ENCODE measurements at regions not wholly inside any gene's neighbourhood (a gene's known extent, or its start where the extent isn't known, plus 50 kb on each side); places are given as distances from the start of the nearest gene placed in this dataset.

- DNase-seq, result peak; percentile 69
- ChIA-PET CTCF (interaction anchor here (1.1 to 1.7 kb wide), 3 partner anchors 49 to 357 kb away, joined by 4 to 6 read pairs (median 4); no protein-coding TSS in a partner anchor), POLR2A (no interaction called here)
- H3K27ac ChIP-seq (ENCODE audit: low read depth in 2 of 2, low read length in 1 of 2), result peak overlapping the region in 1 of 2 experiments; percentile 90; a peak in 2 of 4 replicates
- no peaks in the 10 kb centered on the region for H3K27me3 ChIP-seq (ENCODE audit: insufficient read depth)
- no peak for TF ChIP-seq REST (IDR thresholded peaks at IDR 0.05; ENCODE audit: low read depth, low read length)
- no peak for TF ChIP-seq FOSL2 (IDR thresholded peaks at IDR 0.05; ENCODE audit: borderline replicate concordance, low read depth)
- peak in 1 of 2 experiments; percentile 81; a peak in 2 of 4 replicates for TF ChIP-seq EP300 (IDR thresholded peaks at IDR 0.05; ENCODE audit: borderline replicate concordance in 1 of 2, low read depth in 1 of 2, low read length in 1 of 2)
- peak; percentile 70; the same call in 1 of the 2 replicates for TF ChIP-seq RCOR1 (IDR thresholded peaks at IDR 0.05; ENCODE audit: low read length)
- peak; percentile 22; the same call in 1 of the 2 replicates for TF ChIP-seq RAD21 (IDR thresholded peaks at IDR 0.05; ENCODE audit: low read length)
- no peak for TF ChIP-seq CTCF (IDR thresholded peaks at IDR 0.05)
- TF ChIP-seq GATA2 (CRISPR knock-in tag; IDR thresholded peaks at IDR 0.05), result peak; percentile 89
- peak; percentile 19 for TF ChIP-seq TCF12 (IDR thresholded peaks at IDR 0.05)
- no peak for TF ChIP-seq USF1 (IDR thresholded peaks at IDR 0.05; ENCODE audit: borderline replicate concordance, low read depth)
- TF ChIP-seq SMC3 (IDR thresholded peaks at IDR 0.05; ENCODE audit: low read depth, low read length), result no peak
- TF ChIP-seq NFIC (IDR thresholded peaks at IDR 0.05; ENCODE audit: borderline replicate concordance), result no peak
- peak; percentile 67 for TF ChIP-seq CHD2 (IDR thresholded peaks at IDR 0.05; ENCODE audit: low read length, partially characterized antibody)
- no peak for TF ChIP-seq RFX5 (IDR thresholded peaks at IDR 0.05; ENCODE audit: low read length)
- H3K79me2 ChIP-seq (ENCODE audit: insufficient read depth), result no peaks in the 10 kb centered on the region
- no peaks in the 10 kb centered on the region for H4K20me1 ChIP-seq (ENCODE audit: insufficient read depth)
- H3K4me2 ChIP-seq, result no peak overlapping the region
- no peaks in the 10 kb centered on the region for H3K9me2 ChIP-seq
- no peaks in the 10 kb centered on the region for H3F3A ChIP-seq (replicated peaks; ENCODE audit: insufficient read depth)
- H3K36me3 ChIP-seq (replicated peaks in 1 of 2; ENCODE audit: control insufficient read depth in 1 of 2, insufficient read depth in 2 of 2, low read length in 1 of 2), result no peaks in the 10 kb centered on the region
- H3K9ac ChIP-seq, result no peak overlapping the region
- H2AFZ ChIP-seq (ENCODE audit: low read depth), result no peak overlapping the region
- H3K4me1 ChIP-seq (ENCODE audit: control insufficient read depth in 1 of 2, insufficient read depth in 2 of 2, low read depth in 1 of 2, low read length in 1 of 2), result peaks cover 0 to 21% of the 10 kb centered on the region in 2 experiments; a peak in 2 of 4 replicates
- H3K9me3 ChIP-seq, result no peaks in the 10 kb centered on the region
- no peak overlapping the region for H3K4me3 ChIP-seq (ENCODE audit: low read depth in 2 of 2, low read length in 1 of 2)
- WGBS (ENCODE audit: low lambda C conversion rate), result 34% methylated on average over 6 of the region's 6 CpGs
These were observed 158.7 kb downstream of the MTHFS start for GRCh38 chr15:79738143-79738542.
